PC-3 (cell line): ENCODE measurements at regions not wholly inside any gene's neighbourhood (a gene's known extent, or its start where the extent isn't known, plus 50 kb on each side); places are given as distances from the start of the nearest gene placed in this dataset.

Experiments
- EZH2phosphoT487 ChIP-seq: fragments of 300-600 bp; sonication (generic); IDR thresholded peaks from 2 replicates; pipeline ENCODE4 v1.6.1; 2018; ENCODE audit warnings: mild to moderate bottlenecking, antibody characterized with exemption, low read length, borderline replicate concordance
- TF ChIP-seq, protein P1 (sequence below): fragments of 300-600 bp; sonication (generic); conservative IDR thresholded peaks from 2 replicates; pipeline ENCODE4 v1.5.1; 2017; ENCODE audit warnings: antibody characterized with exemption, low read depth, mild to moderate bottlenecking, low read length

GRCh38 chr13:74264333-74264732 lies 130.1 kb upstream of the KLF12 start:
- TF ChIP-seq, protein P1, sequence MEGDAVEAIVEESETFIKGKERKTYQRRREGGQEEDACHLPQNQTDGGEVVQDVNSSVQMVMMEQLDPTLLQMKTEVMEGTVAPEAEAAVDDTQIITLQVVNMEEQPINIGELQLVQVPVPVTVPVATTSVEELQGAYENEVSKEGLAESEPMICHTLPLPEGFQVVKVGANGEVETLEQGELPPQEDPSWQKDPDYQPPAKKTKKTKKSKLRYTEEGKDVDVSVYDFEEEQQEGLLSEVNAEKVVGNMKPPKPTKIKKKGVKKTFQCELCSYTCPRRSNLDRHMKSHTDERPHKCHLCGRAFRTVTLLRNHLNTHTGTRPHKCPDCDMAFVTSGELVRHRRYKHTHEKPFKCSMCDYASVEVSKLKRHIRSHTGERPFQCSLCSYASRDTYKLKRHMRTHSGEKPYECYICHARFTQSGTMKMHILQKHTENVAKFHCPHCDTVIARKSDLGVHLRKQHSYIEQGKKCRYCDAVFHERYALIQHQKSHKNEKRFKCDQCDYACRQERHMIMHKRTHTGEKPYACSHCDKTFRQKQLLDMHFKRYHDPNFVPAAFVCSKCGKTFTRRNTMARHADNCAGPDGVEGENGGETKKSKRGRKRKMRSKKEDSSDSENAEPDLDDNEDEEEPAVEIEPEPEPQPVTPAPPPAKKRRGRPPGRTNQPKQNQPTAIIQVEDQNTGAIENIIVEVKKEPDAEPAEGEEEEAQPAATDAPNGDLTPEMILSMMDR, result no peak
- TF ChIP-seq EZH2phosphoT487, result no peak
